ENCODE measurements at regions not wholly inside any gene's neighbourhood (a gene's known extent, or its start where the extent isn't known, plus 50 kb on each side); places are given as distances from the start of the nearest gene placed in this dataset.

- DNase-seq (ENCODE audit: low spot score): no peak
Observed at GRCh38 chr1:182293119-182293589, 98.4 kb downstream of the GLUL start.

GRCh38 chr1:182292193-182292741, 99.3 kb downstream of the GLUL start:
- no peak for DNase-seq (ENCODE audit: low spot score)

DNA sequence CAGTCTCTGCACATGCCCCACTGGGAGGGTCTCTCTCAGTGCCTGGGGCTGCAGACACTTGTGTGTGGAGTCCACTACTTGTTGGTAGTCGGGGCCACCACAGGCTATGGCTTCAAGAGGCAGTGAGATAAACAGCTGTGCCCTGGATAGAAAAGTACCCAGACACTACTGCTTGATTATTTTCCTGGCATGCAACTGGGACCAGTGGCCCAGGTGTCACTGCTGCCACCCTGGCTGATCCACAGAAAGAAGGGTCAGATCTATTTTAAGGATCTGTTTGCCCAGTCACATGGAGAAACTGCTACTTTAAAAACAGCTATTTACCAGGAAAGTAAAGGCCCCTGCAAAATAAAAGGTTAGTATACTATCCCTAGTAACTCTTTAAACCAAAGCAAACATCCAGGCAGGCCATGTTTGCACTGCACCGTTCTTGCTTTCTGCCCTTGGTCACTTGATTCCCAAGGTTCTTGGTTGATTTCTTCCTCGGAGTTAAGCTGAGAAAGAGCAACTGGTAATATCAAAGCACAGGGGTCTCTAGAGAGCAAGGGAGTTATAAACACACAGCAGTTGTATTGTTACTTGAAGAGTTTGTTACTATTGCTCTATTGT, 99.9 kb downstream of the GLUL start:
- no peak for DNase-seq (ENCODE audit: low spot score)

DNA sequence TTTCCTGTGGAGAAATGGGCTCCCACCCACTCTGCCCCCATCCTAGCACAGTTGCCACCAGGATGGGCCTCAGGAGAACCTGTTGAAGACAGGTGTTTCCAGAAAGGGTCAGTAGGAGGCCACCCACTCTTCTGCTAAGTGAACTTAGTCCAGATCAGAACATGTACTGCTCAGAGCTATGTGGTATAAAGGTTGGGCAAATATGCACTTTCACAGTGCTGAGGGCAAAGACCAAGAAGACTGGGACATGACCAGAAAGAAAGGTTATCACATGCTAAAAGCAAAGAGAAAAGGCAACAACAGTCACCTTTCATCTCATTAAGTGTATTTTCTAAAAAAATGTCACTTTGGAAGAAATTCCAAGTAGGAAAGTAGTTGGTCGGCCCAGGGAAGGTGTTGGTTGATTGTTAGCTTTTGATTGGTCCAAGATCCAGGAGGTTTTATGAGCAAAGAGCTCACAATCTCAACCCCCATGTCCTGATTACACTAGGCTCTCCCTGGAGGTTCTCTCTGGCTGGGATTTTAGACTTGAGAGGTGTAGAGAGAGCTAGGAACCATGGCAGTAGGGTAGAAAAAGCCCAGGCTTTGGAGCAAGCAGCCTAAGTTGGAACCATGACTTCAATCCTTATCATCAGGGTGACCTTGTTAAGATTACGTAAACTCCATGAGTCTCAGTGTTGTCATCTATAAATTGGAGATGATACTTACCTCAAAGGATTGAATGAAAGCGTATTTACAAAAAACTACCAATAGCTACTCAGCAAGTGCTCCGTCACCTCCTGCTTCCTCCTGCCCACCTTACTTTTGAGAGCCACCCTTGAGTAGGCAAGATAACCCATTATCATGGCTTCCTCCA, 102.6 kb downstream of the GLUL start:
- DNase-seq (ENCODE audit: low spot score): no peak

GRCh38 chr1:182286761-182287160, 104.8 kb downstream of the GLUL start:
- no peak for DNase-seq (ENCODE audit: low spot score)

- DNase-seq (ENCODE audit: low spot score): no peak
Observed at GRCh38 chr1:182283746-182284544, 107.6 kb downstream of the GLUL start.

DNA sequence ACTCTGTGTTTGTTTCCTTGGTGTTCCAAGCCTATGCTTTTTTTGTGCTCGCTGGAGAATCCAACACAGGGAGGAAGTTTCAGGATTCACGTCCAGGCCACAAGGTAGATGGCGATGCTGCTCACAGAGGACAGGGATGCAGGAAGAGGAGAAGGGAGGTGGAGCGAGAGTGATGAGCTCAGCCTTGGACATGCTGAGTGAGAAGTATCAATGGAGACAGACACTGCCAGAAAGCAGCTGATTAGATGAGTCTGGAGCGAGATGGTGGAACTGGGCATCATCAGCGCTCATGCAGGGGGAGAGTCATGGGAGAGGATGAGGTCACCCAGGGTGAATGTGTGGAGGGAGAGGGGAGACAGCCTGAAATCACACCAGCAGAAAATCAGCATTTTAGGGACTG, 110.0 kb downstream of the GLUL start:
- DNase-seq (ENCODE audit: low spot score): no peak

DNA sequence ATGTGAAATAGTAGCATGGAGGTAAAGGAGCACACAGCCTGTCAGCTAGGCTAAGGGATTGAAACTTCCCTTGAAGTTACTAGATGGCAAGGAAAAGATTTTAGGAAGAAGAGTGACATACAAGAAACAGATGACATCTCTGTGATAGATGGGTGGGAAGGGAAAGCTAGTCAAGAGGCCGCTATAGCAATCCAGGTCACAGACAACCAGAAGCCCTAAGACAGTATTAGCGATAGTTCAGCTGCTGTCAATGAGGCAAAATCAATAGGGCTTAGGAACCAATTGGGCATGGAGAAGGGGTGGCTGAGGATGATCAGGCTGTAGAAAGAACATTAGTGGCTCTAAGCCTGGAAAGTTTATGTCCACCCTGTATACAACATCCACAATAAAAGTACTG, 111.1 kb downstream of the GLUL start:
- no peak for DNase-seq (ENCODE audit: low spot score)

- DNase-seq (ENCODE audit: low spot score): peak; percentile 13
Observed at GRCh38 chr1:182279724-182280503, 111.7 kb downstream of the GLUL start.

GRCh38 chr1:182279302-182279701, 112.3 kb downstream of the GLUL start:
- no peak for DNase-seq (ENCODE audit: low spot score)

- DNase-seq (ENCODE audit: low spot score): no peak
Observed at GRCh38 chr1:182278144-182279054, 113.2 kb downstream of the GLUL start.

GRCh38 chr1:182275271-182275670, 116.3 kb downstream of the GLUL start:
- DNase-seq (ENCODE audit: low spot score): no peak

- no peak for DNase-seq (ENCODE audit: low spot score)
Observed at GRCh38 chr1:182274618-182275017, 117.0 kb downstream of the GLUL start.

GRCh38 chr1:182270731-182271130, 120.9 kb downstream of the GLUL start:
- no peak for DNase-seq (ENCODE audit: low spot score)

GRCh38 chr1:182269097-182269496, 122.5 kb downstream of the GLUL start:
- DNase-seq (ENCODE audit: low spot score): no peak

DNA sequence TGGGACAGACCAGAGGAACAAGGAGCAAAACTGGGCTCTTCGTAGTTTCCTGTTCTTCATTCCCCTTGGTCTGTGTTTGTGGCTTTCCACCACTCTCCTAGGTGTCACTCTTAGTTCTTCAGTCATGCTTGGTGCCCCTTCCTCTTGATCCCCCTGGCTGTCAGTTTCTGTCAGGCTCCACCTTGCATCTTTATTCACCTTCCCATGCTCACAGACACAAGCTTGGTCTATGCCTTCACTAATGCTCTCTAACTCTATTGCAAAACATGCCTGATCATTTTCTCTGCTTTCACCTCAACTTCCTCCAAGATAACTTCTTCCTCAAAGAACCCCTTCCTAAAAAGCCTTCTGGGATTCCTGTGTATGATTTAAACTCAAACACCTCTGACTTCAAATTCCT, 122.9 kb downstream of the GLUL start:
- DNase-seq (ENCODE audit: low spot score): no peak

DNA sequence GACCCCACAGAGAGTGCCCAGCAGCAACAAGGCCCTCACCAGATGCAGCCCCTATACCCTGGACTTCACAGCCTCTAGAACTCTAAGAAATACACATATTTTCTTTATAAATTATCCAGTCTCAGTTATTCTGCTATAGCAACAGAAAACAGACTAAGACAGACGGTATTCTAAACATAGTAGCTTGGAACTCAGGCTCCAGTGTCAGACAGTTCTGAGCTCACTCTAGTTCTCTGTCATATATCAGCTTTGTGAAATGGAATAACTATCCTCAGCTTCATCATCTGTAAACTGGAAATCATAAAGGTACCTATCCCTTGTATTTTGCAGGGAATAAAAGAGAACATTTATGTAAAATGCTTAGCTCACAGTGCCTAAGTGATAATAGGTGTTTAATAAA, 127.4 kb downstream of the GLUL start:
- DNase-seq (ENCODE audit: low spot score): no peak

GRCh38 chr1:182263706-182264105, 127.9 kb downstream of the GLUL start:
- no peak for DNase-seq (ENCODE audit: low spot score)

DNA sequence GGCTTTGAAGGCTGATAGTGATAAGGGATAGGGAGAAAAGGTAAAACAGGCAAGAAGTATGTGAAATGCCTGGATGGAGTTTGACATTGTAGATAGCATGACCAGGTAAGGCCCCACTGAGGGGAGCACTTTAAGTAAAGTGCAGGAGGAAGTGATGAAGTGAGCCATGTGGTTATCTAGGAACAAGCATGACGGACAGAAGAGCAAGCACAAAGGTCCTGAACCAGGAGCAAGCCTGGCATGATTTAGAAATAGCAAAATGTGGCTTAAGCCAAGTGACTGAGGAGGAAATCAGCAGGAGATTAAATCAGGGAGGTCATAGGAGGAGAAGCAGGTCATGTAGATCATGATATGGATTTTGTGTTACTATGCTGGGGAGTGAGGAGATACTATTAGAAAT, 129.2 kb downstream of the GLUL start:
- DNase-seq (ENCODE audit: low spot score): no peak

DNA sequence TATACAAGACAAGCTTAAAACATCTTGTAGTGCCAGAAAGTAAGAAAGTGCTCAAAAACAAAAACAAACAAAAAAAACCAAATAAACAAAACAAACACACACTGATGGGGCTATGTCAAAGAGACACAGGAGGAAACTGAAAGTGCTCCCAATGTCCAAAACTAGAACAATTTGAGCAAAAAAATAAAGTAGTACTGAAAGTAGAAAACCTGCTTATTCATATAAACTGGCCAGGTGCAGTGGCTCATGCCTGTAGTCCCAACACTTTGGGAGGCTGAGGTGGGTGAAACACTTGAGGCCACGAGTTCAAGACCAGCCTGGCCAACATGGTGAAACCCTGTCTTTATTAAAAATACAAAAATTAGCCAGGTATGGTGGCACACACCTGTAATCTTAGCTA, 129.9 kb downstream of the GLUL start:
- DNase-seq (ENCODE audit: low spot score): no peak

DNA sequence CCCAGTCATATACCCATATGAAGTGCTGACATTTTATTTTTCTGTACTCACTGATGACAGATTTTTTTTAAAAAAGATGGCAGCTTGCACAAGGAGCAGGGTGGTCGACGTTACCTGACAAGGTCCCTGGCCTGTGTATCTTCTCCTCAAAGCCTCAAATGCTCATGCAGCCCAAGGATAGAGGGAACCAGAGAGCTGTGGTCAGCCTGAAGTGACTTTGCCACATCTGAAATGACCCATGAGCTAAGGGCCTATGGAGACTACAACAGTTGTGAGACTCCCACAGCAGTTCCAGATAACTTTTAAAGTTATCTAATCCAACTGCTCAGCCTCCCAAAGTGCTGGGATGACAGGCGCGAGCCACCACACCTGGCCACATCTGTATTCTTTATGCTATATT, 131.1 kb downstream of the GLUL start:
- DNase-seq (ENCODE audit: low spot score): no peak
